GM21526 (cell line): ENCODE measurements at regions not wholly inside any gene's neighbourhood (a gene's known extent, or its start where the extent isn't known, plus 50 kb on each side); places are given as distances from the start of the nearest gene placed in this dataset.
"Not testable (repeated sequence)": the region's sequence is repeated elsewhere in the genome, so short reads cannot be mapped to it uniquely, and the experiment has no call there.

Experiments
- ATAC-seq: cut with Tn5 transposase; IDR thresholded peaks from one replicate; pipeline ENCODE4 v1.9.1; 2021; ENCODE audit warnings: moderate library complexity; ENCODE audit not compliant: unreplicated experiment, low FRiP score

DNA sequence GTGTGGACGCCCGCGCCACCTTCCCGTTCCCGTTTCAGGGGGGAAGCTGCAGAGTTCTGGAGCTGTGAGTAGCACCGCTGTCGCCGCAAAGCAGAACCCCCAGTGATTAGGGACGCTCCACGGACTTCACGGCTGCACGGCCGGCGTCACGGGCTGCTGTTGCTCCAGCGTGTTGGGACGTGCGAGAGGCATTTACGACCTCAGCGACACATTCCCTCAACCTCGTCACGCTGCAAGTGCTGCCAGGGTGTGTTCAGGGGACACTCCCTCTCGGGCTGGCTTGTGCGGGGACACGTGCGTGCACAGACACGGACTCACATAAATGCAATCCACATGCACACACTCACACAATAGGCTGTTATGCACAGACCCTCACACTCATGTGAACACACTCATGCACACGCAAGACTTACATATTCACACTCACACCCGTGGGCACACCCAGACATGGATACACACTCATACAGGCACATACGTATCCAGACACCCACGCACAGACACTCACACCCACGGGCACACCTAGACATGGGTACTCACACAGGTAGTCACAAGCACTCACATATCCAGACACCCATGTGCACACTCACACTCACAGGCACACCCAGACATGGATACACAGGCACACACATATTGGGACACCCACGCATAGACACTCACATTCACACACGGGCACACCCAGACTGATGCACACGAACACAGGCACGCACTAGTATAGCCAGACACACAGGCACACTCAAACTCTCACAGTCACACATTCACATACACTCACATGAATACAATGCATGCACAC, 198.0 kb upstream of the ZNF469 start:
- not testable (repeated sequence) for ATAC-seq

DNA sequence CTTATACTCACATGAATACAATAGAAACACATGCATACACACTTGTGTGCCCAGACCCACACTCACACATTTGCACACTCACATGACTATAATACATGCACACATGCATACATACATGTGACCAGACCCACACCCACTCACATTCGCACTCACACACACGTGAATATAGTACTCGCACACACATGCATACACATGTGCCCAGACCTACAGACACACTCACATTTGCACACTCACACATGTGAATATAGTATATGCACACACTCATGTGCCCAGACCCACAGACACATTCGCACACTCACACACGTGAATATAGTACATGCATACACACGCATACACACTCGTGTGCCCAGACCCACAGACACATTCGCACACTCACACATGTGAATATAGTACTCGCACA, 197.4 kb upstream of the ZNF469 start:
- ATAC-seq, result not testable (repeated sequence)

DNA sequence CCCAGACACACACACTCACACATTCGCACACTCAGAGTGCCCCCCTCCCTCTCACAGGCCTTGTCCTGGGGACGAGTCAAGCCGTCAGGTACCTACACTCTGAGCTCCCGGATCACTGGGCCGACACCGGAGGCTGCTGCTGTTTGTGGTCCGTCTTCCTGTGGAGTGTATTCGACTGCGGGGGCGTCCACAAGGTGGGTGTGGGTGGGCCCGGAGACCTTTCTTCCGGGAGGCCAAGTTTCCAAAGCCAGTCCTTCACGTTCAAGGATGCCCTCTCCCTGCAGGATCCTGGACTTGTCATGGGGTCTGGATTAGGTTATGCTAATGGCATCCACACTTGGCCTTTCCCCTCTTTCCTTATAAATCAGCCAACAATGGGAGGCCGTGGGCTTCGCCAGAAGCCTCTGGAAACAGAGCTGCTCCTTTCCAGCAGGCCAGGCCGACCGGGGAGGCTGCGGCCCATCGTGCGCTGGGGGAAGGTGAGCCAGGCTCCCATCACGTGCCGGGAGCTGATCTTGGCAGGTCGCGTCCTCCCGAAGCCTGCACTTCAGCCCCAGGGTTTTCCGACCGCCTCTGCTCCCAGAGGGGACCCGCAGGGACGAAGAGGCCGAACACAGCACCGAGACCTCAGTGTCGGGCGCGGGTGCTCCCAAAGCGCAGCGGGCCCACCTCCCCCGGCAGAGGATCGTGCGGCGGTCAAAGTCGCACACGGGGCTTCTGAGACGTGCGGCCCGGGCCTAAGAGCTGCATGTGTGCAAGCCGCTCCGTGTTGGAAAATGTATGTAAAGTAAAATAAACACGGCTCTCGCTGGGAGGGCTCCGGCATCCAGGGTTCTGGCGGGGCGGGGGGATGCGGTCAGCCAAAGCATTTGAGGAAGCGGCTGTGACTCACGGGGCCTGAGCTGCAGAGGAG, 196.5 kb upstream of the ZNF469 start:
- ATAC-seq, result not testable (repeated sequence)

DNA sequence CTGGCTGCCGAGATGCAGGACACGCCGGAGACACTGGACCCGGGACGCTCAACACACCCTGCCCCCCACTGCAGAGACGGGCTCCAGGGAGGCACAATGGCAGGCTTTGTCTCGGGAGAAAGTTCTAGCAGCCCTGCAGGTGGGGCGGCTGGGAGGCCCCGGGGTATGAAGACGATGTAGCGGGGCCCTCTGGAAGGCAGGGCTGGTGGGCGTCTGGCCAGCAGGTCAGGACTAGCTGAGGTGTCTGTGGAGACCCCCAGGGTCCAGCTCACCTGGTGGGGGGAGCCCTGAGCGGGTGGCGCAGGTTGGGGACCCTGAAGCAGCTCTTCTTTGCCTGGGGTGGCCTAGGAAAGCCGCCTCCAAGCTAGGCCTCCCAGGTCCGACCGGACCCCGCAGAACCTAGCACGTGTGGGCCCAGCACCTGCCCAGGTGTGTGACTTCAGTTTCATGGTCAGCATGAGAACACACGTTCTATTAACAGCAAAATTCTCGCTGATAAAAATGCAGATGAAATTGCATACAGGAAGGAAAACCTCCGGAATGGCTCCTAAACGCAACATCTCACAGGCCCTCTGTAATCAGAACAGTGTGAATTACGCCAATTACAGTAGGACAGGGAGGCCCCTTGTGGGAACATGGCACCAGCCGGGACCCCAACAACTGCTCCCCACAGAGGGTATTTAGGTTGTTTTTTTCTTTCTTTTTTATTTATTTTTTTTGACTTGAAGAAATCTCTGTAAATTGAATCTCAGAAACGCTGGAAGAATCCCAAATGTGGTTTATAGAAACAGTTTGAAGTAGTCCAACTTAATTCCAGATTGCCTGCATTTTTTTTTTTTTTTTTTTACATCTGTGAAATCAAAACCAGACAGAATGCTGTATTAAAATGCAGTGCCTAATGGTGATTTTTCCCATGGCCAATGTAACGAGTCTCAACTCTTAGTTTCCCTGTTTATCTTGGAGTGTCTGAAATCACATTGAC, 195.6 kb upstream of the ZNF469 start:
- ATAC-seq, result not testable (repeated sequence)

DNA sequence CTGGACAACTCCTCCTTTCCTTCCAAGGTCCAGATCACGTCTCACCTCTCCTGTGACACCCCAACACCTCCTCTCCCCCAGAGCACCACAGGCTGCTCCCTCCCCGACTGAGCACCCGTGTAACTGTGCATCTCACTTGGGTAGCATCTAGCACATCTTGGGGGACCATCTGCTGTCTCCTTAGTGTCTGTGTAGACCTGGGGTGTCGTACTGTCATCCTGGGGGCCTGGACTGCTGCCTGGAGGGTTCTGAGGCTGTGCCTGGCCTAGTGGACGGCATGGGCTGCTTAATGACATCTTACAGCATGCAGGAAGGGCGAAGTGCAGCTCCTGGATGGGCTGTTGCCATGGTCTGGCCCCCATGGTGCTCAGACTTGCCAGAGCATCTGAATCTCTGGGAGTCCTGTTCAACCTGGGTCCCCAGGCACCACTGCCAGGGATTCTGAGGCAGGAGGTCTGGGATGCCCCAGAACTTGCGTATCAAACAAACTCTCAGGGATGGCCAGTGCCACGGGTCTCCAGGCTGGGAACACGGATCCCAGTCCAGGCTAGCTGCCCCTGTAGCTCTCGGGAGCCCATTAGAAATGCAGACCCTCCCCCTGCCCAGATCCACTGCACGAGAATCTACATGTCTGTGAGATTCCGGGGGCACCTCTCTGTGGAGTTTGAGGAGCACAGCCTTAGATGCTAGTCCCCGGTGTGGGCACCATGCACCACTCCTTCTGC, 194.4 kb upstream of the ZNF469 start:
- ATAC-seq, result not testable (repeated sequence)

DNA sequence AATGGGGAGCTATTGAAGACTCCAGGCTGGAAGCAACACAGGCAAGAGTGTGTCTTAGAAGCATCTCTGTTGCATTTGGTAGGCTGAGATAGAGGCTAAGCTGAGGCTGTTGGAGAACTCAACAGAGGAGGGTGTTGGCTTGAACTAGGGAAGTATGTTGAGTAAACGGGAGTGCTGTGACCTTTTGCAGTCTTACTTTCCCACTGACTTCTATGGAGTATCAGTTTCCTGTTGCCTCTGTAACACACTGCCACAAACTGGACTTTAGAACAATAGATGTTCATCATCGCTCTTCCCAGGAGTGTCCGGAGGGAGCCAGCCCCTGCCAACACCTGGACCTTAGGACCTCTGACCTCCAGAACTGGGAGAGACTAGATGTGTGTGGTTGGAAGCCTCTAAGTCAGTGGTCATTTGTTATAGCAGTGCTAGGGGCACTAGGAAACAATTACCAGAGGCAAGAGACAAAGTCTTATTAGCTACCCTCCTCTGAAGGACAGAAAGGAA, 192.1 kb upstream of the ZNF469 start:
- not testable (repeated sequence) for ATAC-seq

DNA sequence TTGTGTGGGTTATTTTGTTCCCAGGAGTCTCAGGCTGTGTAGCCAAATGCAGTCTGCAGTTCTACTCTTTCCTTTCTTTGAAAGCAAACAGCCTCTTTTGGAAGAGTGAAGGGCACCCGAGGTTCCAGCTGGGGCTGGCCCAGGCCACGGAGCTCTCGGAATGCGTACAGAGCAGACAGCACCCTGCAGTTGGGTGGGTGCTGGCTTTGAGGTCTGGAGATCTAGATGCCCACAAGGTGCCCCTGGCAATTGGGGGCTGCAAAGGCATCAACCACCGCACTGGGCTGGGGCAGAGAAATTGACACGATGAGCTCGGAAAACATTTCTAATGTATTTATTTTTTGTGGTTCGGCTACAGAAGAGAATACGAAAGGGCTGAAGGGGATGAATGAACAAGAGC, 191.6 kb upstream of the ZNF469 start:
- ATAC-seq, result not testable (repeated sequence)

DNA sequence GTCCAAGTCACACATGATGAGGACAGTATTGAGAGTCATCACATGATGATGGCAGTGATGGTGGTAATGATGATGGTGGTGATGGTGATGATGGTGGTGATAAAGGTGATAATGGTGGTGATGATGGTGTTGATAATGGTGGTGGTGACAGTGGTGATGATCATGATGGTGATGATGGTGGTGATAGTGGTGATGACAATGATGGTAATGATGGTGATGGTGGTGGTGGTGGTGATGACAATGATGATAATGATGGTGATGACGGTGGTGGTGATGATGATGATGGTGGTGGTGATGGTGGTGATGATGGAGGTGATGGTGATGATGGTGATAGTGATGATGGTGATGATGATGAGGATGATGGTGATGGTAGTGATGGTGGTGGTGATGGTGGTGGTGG, 190.2 kb upstream of the ZNF469 start:
- ATAC-seq, result no peak

DNA sequence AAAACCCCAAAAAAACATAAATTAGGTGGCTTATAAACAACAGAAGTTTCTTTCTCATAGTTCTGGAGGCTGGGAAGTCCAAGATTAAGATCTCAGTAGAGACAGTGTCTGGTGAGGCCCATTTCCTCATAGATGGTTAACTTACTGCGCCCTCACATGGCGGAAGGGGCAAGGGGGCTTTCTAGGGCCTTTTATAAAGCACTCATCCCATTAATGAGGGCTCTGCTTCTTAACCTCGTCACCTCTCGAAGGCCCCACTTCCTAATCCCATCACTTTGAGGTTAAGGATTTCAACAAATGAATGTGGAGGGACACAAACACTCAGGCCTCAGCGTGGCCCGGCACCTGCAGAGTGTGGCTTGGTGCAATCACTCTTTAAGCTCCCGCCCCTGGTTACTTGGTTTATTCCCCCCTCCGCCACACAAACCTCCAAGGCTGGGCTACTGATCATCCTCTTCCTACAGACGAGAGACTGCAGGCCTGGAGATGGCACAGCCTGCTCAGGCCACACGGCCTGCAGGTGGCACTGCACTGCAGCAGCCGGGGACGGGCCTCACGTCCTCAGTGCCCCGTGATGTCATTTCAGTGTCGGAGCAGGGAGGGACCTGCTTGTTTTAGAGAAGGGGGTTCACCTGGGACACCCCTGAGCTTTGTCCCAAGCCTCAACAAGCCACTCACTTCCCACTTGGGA, 188.9 kb upstream of the ZNF469 start:
- ATAC-seq, result not testable (repeated sequence)

DNA sequence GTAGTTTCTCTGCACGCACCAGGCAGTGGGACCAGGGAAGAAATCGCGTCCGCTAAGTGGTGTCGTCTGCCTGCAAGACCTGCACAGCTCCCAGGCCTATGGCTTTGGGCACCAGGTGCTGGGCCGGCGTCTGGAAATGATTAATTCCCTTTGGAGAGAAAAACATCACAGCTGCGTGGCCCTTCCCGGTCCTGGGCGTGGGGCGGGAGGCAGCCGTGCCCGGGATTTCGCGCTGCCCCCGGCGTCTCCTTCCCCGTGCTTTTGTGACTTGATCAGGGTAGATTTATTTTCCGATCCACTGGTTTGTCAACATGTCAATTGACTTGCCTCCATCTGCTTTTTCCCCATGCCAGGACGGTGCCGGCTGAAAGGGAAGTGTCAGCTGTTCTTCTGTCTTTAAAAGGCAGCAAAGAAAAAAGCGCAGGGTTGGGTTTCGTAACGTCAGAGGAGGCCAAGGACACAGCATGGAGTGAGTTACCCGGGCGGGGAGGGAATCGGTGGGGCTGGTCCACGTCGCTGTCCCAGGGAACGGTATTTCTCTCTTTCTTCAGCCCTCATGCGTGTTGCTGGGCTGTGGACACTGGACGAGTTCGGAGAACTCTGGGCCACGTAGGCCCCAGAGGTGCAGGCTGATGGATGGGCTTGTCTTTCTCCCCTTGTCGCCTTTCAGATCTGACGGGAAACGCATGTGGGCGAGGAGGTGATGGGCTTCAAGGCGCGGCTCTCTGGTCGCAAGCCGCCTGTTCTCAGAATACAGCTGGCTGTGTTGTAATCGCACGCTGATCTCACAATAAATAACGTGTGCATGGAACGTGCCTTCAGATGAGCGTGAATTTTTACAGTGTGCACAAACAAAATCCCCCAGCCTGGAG, 188.1 kb upstream of the ZNF469 start:
- no peak for ATAC-seq

DNA sequence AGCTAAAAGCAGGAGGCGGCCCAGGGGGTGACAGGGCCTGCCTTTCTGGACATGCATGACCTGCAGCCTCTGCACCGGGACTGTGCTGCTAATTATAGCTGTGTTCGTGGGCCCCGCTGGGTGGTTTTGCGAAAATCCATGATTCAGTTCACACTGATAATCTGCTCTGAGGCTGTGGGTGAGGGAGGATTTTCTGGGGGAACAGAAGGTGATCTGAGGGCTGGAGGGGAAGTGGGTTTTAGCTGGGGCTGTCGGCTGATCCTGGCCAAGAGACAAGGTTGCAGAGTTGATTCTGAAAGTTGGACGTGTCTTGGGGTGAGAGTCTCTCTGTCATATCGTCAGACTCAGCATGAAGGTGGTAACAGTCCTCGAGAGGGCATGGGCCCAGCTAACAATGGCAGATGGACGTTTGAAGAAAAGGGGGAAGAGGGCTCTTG, 187.5 kb upstream of the ZNF469 start:
- ATAC-seq, result no peak

DNA sequence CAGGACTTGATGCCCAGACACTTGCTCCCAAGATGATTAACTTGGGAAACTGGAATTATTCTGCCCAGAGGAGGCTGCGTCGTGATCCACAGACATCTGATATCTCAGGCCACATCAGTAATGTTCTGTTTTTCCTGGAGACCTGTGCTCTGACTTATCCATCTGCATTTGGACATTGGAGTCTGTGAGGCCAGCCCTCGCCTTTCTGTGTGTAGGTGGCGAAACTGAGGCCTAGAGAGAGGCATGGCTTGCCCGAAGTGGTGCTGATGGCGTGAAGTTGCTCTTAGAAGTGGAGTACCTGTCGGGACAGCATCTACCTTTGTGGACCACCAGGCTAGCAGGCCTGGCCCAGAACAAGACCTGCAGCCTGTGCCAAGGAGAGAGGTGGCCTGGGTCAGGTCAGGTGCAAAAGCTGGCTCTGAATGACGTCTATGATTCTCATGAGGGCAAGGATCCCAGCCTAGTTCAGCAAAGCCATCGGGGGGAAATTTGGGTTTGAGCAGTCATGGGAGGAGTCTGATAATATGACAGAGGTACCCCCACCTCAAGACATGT, 186.8 kb upstream of the ZNF469 start:
- no peak for ATAC-seq

DNA sequence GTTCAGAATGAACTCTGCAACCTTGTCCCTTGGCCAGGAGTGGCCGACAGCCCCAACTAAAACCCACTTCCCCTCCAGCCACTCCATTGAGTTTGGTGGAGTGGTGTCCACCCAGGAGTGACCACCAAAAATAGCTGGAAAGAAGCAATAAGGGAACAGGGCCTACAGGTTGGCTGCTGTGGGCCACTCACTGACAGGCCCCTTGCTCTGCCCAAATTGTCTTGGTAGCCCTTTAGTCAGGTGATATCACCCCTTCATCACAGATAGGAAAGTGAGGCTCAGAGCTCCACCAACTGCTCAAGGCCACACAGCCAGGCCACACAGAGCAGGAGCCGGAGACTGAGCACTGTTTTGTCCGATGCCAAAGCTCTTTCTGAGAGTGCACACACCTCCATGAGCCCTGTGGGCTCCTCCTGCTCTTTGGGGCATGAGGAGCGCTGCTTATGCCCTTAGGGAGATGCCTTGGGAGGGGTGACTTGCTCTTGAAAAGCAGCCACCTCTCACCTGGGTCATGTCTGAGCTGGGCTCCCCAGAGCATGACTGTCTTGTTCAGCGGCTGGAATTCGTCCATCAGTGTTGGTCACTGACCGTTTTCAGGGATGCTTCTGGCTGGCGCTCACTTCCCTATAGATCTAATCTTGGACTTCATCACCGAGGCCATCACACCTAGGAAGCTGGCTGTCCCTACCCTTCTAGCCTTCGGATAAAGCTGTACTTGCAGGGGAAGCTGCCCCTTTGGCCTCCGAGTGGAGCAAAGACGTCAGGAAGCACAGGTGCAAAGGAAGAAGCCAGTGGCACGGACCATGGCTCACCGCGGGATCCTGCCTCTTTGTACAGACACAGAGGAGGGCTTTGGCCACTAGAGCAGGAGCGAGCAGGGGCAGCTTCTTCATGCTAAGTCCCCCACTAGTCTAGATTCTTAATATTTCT, 186.0 kb upstream of the ZNF469 start:
- no peak for ATAC-seq

DNA sequence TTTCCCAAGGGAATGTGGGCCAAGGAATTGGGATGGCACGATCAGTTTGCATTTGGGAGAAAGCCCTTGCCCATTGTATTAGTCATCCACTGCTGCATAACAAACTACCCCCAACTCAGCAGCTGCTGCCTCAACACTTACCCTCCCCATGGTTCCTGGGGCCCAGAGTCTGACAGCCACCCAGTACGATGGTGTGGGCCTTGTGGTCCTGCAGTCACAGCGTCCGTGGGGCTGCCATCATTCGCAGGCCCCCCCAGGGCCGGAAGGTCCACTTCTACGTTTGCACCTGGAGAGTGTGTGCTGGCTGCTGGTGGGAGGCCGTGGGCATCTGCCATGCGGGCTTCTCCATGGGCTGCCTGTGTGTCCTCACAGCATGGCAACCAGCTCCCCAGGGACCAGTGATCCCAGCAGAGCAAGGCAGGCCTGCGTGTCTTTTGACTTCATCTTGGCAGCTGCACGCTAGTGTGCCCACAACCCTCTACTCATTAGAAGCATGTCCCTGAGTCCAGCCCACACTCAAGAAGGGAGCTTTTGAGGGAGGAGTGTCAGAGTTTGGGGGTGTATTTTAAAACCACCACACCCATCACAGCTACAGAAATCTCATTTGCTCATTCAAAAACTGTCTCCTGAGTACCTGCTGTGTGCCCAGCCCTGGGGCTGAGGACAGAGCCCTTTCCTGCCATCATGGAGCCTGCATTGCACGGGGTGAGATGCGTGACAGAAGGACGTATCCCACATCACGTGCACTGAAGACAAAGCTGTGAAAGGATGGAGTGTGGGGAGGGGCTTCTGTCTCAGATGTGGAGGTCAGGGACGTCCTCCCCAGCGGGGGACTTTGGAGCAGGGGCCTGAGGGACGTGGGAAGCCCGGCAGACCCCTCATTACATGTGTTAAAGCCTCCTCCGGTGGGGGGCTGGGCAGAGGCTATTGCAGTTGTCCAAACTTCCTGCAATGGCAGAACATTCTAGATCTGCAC, 185.0 kb upstream of the ZNF469 start:
- ATAC-seq, result no peak
